ENCODE measurements at regions not wholly inside any gene's neighbourhood (a gene's known extent, or its start where the extent isn't known, plus 50 kb on each side); places are given as distances from the start of the nearest gene placed in this dataset.

GRCh38 chr1:55986003-55986402 is 593.4 kb downstream of the PLPP3 start:
- TF ChIP-seq CTCF (IDR thresholded peaks at IDR 0.05; ENCODE audit: insufficient read depth, low read length) (no peak), SPI1 (IDR thresholded peaks at IDR 0.05; ENCODE audit: borderline replicate concordance, low read depth) (no peak), REST (IDR thresholded peaks at IDR 0.05; ENCODE audit: insufficient replicate concordance, low read depth) (no peak), POLR2AphosphoS5 (IDR thresholded peaks at IDR 0.05; ENCODE audit: low read depth) (no peak), GABPA (IDR thresholded peaks at IDR 0.05; ENCODE audit: low read depth) (no peak)
